GM19043 (cell line): ENCODE measurements at regions not wholly inside any gene's neighbourhood (a gene's known extent, or its start where the extent isn't known, plus 50 kb on each side); places are given as distances from the start of the nearest gene placed in this dataset.

ENCODE experiments used
- ATAC-seq: cut with Tn5 transposase; IDR thresholded peaks from one replicate; pipeline ENCODE4 v1.9.1; 2021; ENCODE audit warnings: low read depth; ENCODE audit not compliant: unreplicated experiment

DNA sequence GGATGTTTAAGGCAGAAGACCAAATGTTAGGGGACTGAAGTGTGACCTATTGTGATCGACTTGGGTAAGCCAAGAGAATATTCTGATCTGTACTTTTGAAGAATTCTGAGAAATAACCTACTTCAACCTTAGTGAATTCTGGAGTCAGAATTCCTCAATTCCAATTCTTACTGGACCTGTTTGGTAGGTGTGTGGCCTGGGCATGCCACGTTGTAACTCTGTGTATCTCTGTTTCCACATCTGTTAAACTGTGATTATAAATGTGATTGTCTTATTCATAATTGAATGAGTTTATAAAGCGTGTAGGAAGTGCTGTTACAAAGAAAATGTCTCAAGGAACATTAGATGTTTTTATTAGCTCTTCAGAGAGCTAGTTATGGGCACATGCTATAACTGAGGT, 64.5 kb downstream of the TUSC1 start:
- ATAC-seq = no peak

DNA sequence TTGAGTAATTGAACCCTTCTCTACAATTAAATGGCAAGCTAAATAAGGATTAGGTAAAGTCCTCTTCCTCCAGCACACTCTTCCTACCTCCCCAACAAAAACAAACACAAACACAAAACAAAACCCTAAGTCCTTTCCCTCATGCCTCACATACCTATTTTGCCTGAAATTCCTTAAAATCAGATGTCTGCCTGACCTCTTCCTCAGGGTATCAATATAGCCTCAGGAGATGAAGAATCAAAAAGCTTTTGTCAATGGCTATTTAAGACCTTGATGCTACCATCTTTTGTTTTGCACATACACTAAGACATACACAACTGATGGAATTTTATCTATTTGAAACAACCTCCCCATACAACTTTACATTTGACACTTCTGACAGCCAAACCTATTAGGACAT, 75.1 kb downstream of the TUSC1 start:
- ATAC-seq = no peak

DNA sequence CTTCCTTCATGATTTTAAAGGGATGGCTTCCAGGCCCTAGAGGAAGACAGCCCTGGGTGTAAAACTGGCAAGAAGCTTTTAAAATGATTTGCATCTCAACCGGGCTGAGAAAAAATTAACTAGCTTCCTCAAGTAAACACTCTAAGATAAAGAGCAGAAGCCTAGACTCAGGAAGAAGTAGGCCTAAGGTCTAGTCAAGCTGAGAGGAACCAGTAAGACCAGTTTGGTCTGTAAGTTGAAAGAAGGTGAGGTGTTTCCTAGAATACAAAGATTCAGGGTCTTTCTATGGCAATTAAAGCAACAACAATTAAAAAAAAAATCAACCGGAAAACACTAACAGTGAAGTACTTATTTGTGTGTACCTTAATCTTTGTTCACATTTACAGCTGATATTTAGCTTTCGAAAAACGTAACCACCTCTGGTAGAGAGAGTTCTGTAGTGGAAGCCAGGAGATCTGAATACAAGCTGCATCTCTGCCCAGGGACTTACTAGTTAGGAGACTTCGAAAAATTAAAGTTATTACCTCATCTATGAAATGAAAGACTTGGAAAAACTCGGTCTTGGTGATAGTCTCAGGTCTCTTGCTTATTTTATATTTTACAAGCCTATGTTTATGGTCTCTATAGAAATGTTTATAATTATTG, 75.7 kb downstream of the TUSC1 start:
- ATAC-seq = no peak

DNA sequence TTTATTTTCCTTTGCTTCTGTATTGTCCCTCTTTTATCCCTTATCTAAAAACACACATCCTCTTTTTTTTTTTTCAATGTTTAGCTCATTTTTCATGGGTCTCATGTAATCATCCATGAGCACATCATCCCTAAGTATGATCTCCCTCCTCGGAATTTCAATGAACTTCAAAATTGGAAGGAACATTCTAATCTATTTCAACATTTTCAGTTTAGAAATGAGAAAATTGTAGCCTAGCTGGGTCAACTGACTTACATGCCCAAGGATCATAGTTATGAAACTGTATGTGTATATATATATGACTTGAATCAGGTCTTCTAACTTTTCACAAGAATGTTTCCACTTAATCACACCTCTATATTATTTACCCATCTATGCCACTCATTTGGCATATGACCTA, 77.7 kb downstream of the TUSC1 start:
- ATAC-seq = no peak

DNA sequence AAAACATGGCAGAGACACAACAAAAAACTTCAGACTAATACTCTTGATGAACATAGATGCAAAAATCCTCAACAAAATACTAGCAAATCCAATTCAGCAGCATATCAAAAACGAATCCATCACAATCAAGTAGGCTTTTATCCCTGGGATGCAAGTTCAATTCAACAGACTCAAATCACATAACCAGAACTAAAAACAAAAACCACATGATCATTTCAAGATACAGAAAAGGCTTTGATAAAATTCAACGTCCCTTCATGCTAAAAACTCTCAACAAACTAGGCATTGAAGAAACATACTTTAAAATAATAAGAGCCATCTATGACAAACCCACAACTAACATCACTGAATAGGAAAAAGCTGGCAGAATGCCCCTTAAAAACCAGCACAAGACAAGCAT, 93.6 kb downstream of the TUSC1 start:
- ATAC-seq = no peak

DNA sequence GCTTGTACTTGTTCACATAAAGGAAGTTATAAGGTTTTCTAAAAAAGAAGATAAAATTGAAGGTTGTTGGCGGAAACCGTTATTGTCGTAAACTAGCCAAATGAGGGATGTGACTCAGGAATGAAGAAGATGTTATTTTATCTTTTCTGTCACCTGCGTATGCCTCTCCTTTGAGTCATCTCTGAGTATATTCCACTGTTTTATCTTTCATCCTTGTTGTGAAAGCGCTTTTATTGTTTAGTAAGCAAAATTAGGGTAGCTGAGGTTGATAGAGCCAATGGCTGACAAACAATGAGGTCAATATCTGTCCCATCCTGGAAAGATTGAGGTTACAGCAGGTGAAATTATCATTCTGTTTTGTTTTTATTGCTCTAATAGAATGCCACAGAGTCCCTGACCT, 105.0 kb downstream of the TUSC1 start:
- ATAC-seq = no peak

DNA sequence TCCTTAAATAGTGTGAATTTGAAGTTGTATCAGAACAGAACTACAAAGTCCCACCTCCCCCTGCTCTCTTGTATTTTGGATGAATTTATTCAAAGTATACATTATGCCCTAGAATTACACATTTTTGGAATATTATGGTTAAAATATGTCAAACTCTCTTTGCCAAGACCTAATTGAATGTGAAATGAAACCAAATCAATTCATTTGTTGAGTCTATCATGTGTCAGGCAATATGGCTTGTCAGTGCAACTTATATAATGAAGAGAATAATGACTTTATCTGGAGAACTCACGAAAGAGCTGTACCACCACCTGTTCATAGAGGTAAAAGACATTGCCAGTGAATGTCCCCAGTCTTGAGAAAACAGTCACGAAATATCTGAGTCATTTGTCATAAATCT, 106.8 kb downstream of the TUSC1 start:
- no peak for ATAC-seq

DNA sequence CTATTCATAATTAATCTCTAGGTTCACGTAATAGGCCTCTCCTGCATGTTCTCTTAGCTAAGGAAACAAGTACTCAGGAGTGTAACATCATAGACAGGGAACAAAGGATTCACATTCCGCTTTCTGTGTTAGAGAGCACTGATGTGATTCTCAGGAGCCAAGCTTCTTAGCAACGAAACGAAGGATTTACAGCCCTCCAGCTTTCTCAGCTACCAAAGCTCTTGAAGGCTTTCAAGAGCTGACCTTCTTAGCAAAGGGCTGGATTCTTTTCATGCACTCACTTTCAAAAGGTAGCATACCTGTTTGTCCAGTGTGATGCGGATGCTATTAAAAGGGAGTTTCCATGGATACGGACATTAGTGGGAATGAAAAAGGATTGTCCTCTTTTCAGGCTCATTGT, 107.4 kb downstream of the TUSC1 start:
- no peak for ATAC-seq

DNA sequence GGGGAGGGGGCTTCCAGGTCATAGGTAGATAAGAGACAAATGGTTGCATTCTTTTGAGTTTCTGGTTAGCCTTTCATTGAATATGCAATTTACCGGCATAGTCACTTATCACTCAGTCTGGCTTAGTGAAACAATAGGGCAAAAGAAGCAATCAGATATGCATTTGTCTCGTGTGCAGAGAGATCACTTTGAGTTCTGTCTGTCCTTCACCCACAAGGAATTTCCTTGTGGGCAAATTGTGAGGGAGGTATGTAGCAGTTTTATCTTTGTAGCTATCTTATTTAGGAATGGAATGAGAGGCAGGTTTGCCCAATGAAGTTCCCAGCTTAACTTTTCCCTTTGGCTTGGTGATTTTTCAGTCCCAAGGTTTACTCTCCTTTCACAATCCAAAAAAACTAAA, 116.1 kb downstream of the TUSC1 start:
- no peak for ATAC-seq

DNA sequence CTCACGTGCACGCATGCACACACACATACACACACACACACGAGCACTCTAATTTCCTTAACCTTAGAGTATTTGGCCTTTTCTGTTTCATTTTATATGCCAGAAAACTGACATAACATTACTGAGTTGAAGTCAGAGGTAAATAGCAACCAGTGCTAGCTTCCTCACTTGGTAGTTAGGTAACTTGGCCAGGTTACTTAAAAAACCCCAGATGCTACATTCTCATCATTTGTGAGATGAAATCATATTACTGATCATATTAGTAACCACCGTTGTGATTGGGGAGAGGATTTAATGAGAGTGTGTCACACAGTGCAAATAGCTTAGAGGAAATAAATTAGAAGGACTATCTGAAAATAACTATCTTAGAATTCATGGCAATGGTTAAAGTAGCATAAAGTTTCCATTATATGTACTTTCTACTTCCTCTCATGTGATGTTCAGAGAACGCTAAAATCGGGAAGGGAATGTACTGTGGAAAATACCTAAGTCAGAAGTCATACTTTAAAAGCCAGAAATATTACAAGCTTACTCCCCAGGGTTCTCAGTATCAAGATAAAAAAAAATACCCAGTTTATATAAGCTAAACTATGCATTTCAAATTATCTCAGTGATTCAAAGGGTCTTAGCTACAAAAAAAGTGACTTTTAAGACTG, 120.5 kb downstream of the TUSC1 start:
- no peak for ATAC-seq

DNA sequence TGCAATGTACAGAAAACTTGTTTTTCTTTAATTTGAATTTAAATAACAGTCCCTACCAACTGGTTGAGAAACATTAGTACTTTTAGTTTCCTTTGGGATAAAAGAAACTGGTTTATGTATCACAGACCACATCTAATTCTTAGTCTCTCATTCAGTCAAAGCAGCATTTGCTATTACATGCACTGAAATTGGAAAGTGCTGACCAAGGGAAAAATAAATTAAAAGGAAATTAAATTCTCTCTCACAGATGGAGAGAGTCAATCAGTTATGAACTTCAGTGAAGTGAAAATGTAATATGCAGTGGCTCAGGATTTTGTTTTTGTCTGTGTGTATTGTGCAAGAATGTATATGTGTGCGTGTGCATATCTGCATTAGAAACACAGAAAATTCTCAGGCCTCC, 121.7 kb downstream of the TUSC1 start:
- no peak for ATAC-seq

DNA sequence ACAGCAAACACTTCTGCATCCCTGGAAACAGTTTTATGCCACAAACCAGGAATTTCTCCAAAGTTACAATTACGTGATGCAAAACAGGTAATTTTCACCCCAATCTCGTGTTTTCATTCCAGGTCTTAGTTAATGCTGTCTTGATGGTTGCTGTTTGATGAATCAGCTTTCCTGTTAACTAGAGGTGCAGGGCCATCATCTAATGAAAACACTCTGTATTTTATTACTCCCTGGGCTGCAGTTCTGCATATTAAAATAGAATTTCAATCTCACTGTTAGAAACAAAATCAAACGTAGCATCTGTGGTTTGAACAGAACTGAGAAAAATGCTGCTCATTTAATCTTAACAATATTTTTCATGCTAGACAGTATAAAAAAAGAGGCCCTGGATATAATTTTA, 129.4 kb downstream of the TUSC1 start:
- no peak for ATAC-seq

DNA sequence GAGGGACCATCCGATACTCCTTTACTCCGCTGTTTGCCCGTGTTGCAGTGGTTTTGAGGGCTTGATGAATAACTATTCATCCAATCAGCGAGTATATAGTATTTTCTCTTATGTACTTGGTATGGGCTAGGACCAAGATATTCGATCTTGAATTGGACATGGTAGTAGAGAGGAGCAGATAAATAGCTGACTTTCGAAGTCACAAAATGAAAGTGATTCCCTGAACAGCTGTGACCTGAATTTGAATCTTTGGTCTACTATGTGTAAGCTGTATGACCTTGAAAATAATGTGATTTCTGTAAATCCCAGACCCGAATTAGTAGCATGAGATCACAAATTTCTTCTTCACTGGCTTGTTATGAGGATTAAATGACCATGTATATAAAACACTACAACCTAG, 134.4 kb downstream of the TUSC1 start:
- no peak for ATAC-seq

DNA sequence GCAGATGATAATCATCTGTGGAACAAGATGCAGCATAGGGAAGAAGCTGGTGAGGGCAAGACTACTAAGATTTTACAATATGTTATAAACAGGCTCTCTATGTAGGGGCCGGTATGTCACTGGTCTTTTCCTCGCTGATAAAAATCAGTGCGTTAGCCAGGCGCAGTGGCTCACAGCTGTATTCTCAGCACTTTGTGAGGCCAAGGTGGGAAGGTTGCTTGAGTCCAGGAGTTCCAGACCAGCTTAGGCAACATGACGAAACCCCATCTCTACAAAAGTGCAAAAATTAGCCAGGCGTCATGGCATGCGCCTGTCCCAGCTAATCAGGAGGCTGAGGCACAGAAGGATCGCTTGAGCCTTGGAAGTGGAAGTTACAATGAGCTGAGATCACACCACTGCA, 135.9 kb downstream of the TUSC1 start:
- no peak for ATAC-seq

DNA sequence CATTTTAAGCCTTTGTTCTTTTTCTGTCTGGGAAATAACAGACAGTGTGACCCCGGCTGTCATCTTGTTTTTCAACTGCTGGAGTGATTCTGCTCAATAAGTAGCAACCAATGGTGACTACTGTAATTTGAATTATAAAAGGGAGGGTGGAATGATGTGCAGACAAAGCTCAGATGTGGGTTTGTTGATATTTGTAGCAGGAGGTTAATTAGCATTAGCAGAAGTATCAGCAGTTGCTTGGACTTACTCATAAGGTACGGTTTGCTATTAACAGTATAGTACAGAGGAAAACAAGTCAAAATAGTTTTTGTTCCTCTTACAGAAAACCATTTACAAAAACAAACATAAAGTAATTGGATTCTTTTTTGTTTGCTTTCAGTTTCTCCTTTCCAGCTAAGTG, 140.4 kb downstream of the TUSC1 start:
- ATAC-seq = no peak

DNA sequence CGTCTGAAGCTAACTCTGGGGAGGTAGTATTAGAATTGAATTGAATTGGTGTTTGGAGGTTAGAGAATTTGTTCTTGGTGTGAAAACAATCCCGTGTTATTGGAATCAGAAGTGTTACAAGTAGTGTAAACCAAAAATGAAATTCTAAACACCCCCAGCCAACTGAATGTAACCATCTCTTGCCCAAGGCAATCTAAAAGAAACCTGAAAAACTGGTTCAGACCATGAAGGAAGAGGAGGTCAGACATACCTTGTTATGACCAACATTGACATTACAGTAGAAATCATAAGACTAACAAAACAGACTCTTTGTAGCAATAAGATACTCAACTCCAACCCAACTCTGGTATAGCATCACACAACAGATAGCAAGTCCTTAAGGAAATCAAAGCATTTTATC, 159.0 kb downstream of the TUSC1 start:
- no peak for ATAC-seq

DNA sequence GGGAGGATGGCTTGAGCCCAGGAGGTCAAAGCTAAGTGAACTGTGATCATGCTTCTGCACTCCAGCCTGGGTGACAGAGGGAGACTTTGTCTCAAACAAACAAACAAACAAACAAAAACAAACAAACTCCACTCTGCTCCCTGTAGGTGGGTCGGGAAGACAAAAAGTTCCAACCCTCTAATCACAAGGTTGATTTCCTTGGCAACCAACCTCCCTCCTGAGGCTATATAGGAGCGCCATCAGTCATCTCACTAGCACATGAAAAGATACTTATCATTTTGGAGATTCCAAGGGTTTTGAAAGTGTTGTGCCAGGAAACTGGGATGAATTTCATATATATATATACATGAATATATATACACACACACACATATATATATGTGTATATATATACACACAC, 160.5 kb downstream of the TUSC1 start:
- no peak for ATAC-seq

DNA sequence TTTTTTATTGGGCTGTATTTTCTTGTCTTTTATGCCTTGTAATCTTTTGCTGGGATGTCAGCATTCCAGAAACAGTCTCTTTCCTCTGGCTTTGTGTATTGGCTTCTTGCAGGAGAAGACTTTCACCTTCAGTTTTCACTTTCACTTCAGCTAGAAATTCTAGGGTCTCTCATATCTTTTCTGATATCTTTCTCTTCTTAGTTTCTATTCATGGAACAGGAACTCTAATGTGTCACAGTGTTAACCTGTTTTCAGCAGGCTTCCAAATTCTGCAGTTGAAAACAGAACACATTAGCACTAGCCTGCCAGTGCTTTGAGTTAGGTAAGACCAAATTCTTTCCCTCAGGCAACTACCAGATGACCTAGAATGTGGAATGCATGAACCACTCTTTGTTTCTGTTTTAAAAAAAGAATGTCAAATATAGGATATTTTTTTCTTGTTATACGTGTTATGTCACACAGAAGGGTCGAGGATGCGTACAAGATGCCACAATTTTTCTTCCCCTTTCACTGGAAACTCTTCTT, 164.7 kb downstream of the TUSC1 start:
- ATAC-seq = no peak

DNA sequence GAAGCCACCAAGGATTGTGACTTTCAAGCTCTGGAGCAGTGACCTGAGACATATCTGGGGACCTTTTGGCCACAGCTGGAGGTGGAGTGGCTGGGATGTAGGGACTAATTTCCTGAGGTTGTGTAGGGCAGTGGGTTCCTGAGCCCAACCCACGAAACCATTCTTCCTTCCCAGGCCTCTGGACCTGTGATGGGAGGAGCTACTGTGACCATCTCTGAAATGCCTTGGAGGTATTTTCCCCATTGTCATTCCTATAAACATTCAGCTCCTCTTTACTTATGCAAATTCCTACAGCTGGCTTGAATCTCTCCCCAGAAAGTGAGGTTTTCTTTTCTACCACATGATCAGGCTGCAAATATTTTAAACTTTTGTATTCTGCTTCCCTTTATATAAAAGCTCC, 172.6 kb downstream of the TUSC1 start:
- ATAC-seq = no peak

DNA sequence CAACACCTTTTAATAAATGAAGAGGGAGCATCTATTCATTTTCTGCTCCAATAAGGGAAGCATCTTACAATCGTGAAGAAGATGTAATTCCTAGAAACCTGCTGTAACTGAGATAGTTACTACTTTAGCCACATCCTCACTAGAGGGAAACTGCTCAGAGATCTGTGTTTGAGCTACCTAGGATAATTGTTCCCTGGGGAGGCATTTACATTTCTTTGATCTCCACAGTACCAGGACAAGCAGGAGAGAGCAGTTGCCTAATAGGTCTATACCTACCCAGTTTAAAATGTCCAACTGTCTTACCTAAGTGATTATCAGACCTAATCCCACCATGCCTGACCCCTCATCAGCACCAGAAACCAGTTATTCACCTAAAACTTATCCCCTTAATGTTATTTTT, 196.9 kb downstream of the TUSC1 start:
- no peak for ATAC-seq

DNA sequence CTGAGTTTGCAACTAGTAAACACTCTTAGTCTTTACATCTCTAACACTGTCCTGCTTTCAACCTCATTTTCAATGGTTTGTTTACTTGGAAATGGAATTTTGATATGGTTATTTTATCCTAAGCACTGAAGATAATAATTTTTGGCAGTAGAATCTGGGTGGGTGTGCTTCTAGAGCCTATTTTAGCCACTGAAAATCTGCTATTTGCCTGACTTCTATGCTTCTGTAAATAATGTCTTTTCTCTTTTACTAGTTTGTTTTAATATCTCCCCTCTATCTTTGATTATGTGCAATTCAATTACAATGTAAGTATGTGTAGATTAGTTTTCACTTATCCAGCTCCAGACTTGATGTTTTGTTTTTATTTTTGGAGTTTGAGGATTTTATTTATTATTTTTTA, 197.5 kb downstream of the TUSC1 start:
- no peak for ATAC-seq

DNA sequence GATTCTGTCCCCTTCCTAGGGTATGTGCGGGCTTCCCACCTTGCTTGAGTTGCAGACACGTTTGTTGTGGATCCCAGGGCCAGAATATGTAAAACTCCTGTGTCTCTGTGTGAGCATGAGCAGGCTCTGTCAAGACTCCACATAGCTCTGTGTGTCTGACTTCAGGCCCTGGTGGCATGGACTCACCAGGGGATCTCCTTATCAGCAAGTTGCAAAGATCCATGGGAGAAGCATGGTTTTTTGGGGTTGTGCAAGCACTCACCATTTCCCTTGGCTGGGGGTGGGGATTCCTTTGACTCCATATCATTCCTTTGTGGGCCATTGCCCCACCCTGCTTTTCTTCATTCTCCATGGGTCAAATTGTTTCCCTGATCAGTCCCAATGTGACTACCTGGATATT, 205.6 kb downstream of the TUSC1 start:
- ATAC-seq = no peak
